ENCODE measurements at regions not wholly inside any gene's neighbourhood (a gene's known extent, or its start where the extent isn't known, plus 50 kb on each side); places are given as distances from the start of the nearest gene placed in this dataset.

- intact Hi-C loops (cut with DNase I) = no loop called here
- ATAC-seq = no peak
- DNase-seq = no peak
- Histone ChIP-seq H3K4me1 (no peaks in the 10 kb centered on the region), H3K27me3 (no peaks in the 10 kb centered on the region), H3K36me3 (no peaks in the 10 kb centered on the region), H3K4me3 (no peak overlapping the region), H3K9me3 (peaks cover 0 to 5% (median 0%) of the 10 kb centered on the region in 12 donors), H3K27ac (no peak overlapping the region)
- WGBS, 4 donors = 68 to 71% (median 69%) methylated on average over 3 of the region's 3 CpGs
- no peak for TF ChIP-seq POLR2A (IDR thresholded peaks at IDR 0.05)
- no peak for TF ChIP-seq CTCF (IDR thresholded peaks at IDR 0.05)
Measured at GRCh38 chr2:18009891-18010290, 131.4 kb downstream of the KCNS3 start.

- ATAC-seq (no peak), DNase-seq (no peak)
- Histone ChIP-seq H3K4me3 (no peak overlapping the region), H3K36me3 (no peaks in the 10 kb centered on the region), H3K4me1 (no peaks in the 10 kb centered on the region), H3K27ac (no peak overlapping the region), H3K9me3 (peaks cover 0 to 20% (median 3%) of the 10 kb centered on the region in 12 donors), H3K27me3 (no peaks in the 10 kb centered on the region)
- intact Hi-C loops (cut with DNase I) = no loop called here
- WGBS, 4 donors = 39 to 56% (median 53%) methylated on average over 1 of the region's 1 CpG
- TF ChIP-seq CTCF (IDR thresholded peaks at IDR 0.05) = no peak
- TF ChIP-seq POLR2A (IDR thresholded peaks at IDR 0.05) = no peak
Measured at GRCh38 chr2:18005411-18005810, 126.9 kb downstream of the KCNS3 start.

- TF ChIP-seq CTCF (IDR thresholded peaks at IDR 0.05) = peak in 1 of 12 donors; percentile 6
- TF ChIP-seq POLR2A (IDR thresholded peaks at IDR 0.05) = no peak
- 53 to 68% (median 56%) methylated on average over 4 of the region's 4 CpGs for WGBS, 4 donors
- H3K27ac ChIP-seq = no peak overlapping the region
- H3K4me1 ChIP-seq = no peaks in the 10 kb centered on the region
- H3K36me3 ChIP-seq = no peaks in the 10 kb centered on the region
- no peak for ATAC-seq
- H3K9me3 ChIP-seq = peaks cover 0 to 34% (median 18%) of the 10 kb centered on the region in 12 donors
- intact Hi-C loops (cut with DNase I) = no loop called here
- DNase-seq = no peak
- H3K27me3 ChIP-seq = no peaks in the 10 kb centered on the region
- no peak overlapping the region for H3K4me3 ChIP-seq
Measured at GRCh38 chr2:18001671-18002070, 123.2 kb downstream of the KCNS3 start.

- no peak for DNase-seq
- ATAC-seq = no peak
- H3K27me3 ChIP-seq = no peaks in the 10 kb centered on the region
- 77 to 81% (median 80%) methylated on average over 3 of the region's 3 CpGs for WGBS, 4 donors
- peaks cover 0 to 26% (median 16%) of the 10 kb centered on the region in 12 donors for H3K9me3 ChIP-seq
- intact Hi-C loops (cut with DNase I) = no loop called here
- H3K36me3 ChIP-seq = no peaks in the 10 kb centered on the region
- no peak overlapping the region for H3K27ac ChIP-seq
- H3K4me3 ChIP-seq = no peak overlapping the region
- no peaks in the 10 kb centered on the region for H3K4me1 ChIP-seq
- TF ChIP-seq CTCF (IDR thresholded peaks at IDR 0.05) = no peak
- TF ChIP-seq POLR2A (IDR thresholded peaks at IDR 0.05) = no peak
Measured at GRCh38 chr2:17996978-17997377, 118.5 kb downstream of the KCNS3 start.
